NCI-H1436 (cell line): ENCODE measurements at regions not wholly inside any gene's neighbourhood (a gene's known extent, or its start where the extent isn't known, plus 50 kb on each side); places are given as distances from the start of the nearest gene placed in this dataset.
"Not testable (repeated sequence)": the region's sequence is repeated elsewhere in the genome, so short reads cannot be mapped to it uniquely, and the experiment has no call there.

Experiments
- DNase-seq: peaks from one replicate; lab custom pipeline; 2025; lab: John Stamatoyannopoulos, UW

- DNase-seq, result no peak
Observed at GRCh38 chr5:39698838-39699560, 274.2 kb upstream of the DAB2 start.

GRCh38 chr5:39697881-39698280, 273.1 kb upstream of the DAB2 start:
- DNase-seq, result no peak

GRCh38 chr5:39696672-39697398, 272.1 kb upstream of the DAB2 start:
- no peak for DNase-seq

- DNase-seq, result no peak
Observed at GRCh38 chr5:39691993-39692392, 267.2 kb upstream of the DAB2 start.

GRCh38 chr5:39691136-39691535, 266.4 kb upstream of the DAB2 start:
- no peak for DNase-seq

- no peak for DNase-seq
Observed at GRCh38 chr5:39689919-39690318, 265.1 kb upstream of the DAB2 start.

GRCh38 chr5:39687924-39688323, 263.1 kb upstream of the DAB2 start:
- not testable (repeated sequence) for DNase-seq

- DNase-seq, result no peak
Observed at GRCh38 chr5:39680213-39680612, 255.4 kb upstream of the DAB2 start.

GRCh38 chr5:39678534-39678933, 253.8 kb upstream of the DAB2 start:
- no peak for DNase-seq

GRCh38 chr5:39675676-39676075, 250.9 kb upstream of the DAB2 start:
- DNase-seq, result no peak

GRCh38 chr5:39674209-39675082, 249.7 kb upstream of the DAB2 start:
- no peak for DNase-seq

GRCh38 chr5:39671561-39671961, 246.8 kb upstream of the DAB2 start:
- DNase-seq, result no peak

GRCh38 chr5:39670955-39671354, 246.2 kb upstream of the DAB2 start:
- DNase-seq, result no peak

GRCh38 chr5:39670391-39670790, 245.6 kb upstream of the DAB2 start:
- no peak for DNase-seq

GRCh38 chr5:39668980-39669379, 244.2 kb upstream of the DAB2 start:
- no peak for DNase-seq

GRCh38 chr5:39665328-39665727, 240.5 kb upstream of the DAB2 start:
- no peak for DNase-seq

- no peak for DNase-seq
Observed at GRCh38 chr5:39662945-39663344, 238.2 kb upstream of the DAB2 start.

- no peak for DNase-seq
Observed at GRCh38 chr5:39661026-39661779, 236.4 kb upstream of the DAB2 start.

- DNase-seq, result no peak
Observed at GRCh38 chr5:39660020-39660419, 235.2 kb upstream of the DAB2 start.

- no peak for DNase-seq
Observed at GRCh38 chr5:39658866-39659265, 234.1 kb upstream of the DAB2 start.

- no peak for DNase-seq
Observed at GRCh38 chr5:39657943-39658342, 233.2 kb upstream of the DAB2 start.

GRCh38 chr5:39656600-39656999, 231.8 kb upstream of the DAB2 start:
- DNase-seq, result no peak
